GM21526 (cell line): ENCODE measurements at regions not wholly inside any gene's neighbourhood (a gene's known extent, or its start where the extent isn't known, plus 50 kb on each side); places are given as distances from the start of the nearest gene placed in this dataset.
"Not testable (repeated sequence)": the region's sequence is repeated elsewhere in the genome, so short reads cannot be mapped to it uniquely, and the experiment has no call there.

Experiments
- ATAC-seq: cut with Tn5 transposase; IDR thresholded peaks from one replicate; pipeline ENCODE4 v1.9.1; 2021; ENCODE audit warnings: moderate library complexity; ENCODE audit not compliant: unreplicated experiment, low FRiP score

- ATAC-seq, result no peak
These were observed 89.8 kb upstream of the C1GALT1C1 start for GRCh38 chrX:120719622-120720021.

- ATAC-seq, result no peak
These were observed 89.1 kb upstream of the C1GALT1C1 start for GRCh38 chrX:120718969-120719368.

GRCh38 chrX:120702337-120702736 is 72.5 kb upstream of the C1GALT1C1 start:
- not testable (repeated sequence) for ATAC-seq

GRCh38 chrX:120697053-120697452 is 67.2 kb upstream of the C1GALT1C1 start:
- peak; percentile 84 for ATAC-seq

GRCh38 chrX:120692319-120692718 is 62.5 kb upstream of the C1GALT1C1 start:
- ATAC-seq, result no peak

- ATAC-seq, result no peak
These were observed 61.1 kb upstream of the C1GALT1C1 start for GRCh38 chrX:120690941-120691340.

- no peak for ATAC-seq
These were observed 60.5 kb upstream of the C1GALT1C1 start for GRCh38 chrX:120690344-120690743.

- ATAC-seq, result no peak
These were observed 50.2 kb upstream of the C1GALT1C1 start for GRCh38 chrX:120680090-120680489.
